ENCODE measurements at regions not wholly inside any gene's neighbourhood (a gene's known extent, or its start where the extent isn't known, plus 50 kb on each side); places are given as distances from the start of the nearest gene placed in this dataset.
A peak's percentile ranks its signal among the peaks of the same experiment; 100 is the strongest.

DNA sequence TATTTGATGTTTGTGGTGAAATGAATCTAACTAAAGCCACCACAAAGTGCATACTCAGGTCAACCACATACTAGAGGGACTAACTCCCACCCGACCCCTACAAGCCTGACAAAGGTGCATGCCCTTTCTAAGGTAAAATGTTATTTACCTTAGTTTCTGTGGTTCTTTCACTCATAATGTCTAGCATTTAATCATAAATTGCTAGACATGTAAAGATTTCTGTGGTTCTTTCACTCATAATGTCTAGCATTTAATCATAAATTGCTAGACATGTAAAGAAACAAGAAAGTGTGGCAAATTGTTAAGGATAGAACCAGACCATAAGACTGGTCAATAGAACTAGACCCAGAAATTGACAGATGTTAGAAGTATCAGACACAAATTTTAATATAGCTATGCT, 193.0 kb upstream of the PBX1 start:
- no peaks in the 10 kb centered on the region for H3K27me3 ChIP-seq
- H3K4me1 ChIP-seq = peaks cover 0 to 12% (median 0%) of the 10 kb centered on the region in 12 donors
- 77 to 82% (median 81%) methylated on average over 1 of the region's 1 CpG for WGBS, 4 donors

DNA sequence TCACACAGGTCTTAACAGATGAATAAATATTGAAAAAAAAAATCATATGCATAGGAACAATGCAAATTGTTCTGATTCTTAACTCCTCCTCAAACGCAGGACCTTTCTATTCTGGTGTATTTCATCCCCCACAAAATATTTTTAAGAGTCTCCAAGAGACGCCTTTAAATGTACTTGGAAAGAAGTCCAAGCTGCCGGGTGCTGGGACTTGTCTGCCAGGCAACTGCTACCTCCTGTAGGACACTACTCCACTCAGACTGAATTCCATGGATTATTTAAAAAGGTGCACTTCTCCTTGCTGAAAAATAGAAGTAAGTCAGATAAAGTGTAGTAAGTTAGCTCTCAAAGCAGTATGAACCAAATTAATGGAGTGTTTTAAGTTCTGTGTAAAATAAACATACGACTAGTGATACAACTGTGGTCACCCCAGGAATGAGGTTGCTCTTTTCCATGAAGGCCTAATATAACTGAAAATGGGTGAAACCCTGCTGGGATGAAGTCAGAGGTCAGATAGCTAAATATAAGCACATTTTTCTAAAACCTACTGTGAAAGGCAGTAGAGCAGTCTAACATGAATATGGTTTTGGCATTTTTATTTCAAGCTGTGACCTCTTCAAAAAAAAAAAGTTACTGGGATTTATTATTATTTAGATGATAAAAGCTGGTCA, 189.2 kb upstream of the PBX1 start:
- TF ChIP-seq POLR2A (IDR thresholded peaks at IDR 0.05) (no peak), CTCF (IDR thresholded peaks at IDR 0.05) (no peak)
- H3K27me3 ChIP-seq = no peaks in the 10 kb centered on the region
- 39 to 43% (median 41%) methylated on average over 4 of the region's 4 CpGs for WGBS, 4 donors
- intact Hi-C loops (cut with DNase I) = loop anchor here in 2 of 10 donors (10.0 kb wide), 2 partner anchors 65 to 415 kb away; no protein-coding TSS in a partner anchor
- DNase-seq (peak in 3 of 5 donors; percentile 17 to 28 (median 18)), ATAC-seq (peak in 3 of 4 donors; percentile 53 to 77 (median 64))
- H3K4me3 ChIP-seq = no peak overlapping the region
- H3K36me3 ChIP-seq = no peaks in the 10 kb centered on the region
- peaks cover 0 to 6% (median 0%) of the 10 kb centered on the region in 12 donors for H3K4me1 ChIP-seq
- H3K27ac ChIP-seq = peak overlapping the region in 1 of 12 donors; percentile 1
- H3K9me3 ChIP-seq = peaks cover 0 to 21% (median 11%) of the 10 kb centered on the region in 12 donors

More for the DNA sequence above, 193.0 kb upstream of the PBX1 start:
- H3K36me3 ChIP-seq = no peaks in the 10 kb centered on the region
- H3K27ac ChIP-seq = no peak overlapping the region
- H3K9me3 ChIP-seq = peaks cover 0 to 21% (median 11%) of the 10 kb centered on the region in 12 donors
- TF ChIP-seq CTCF (IDR thresholded peaks at IDR 0.05) = no peak
- no peak for TF ChIP-seq POLR2A (IDR thresholded peaks at IDR 0.05)
- intact Hi-C loops (cut with DNase I) = loop anchor here in 1 of 10 donors (10.0 kb wide), 1 partner anchor 419 kb away; no protein-coding TSS in a partner anchor
- no peak for ATAC-seq
- no peak for DNase-seq
- H3K4me3 ChIP-seq = no peak overlapping the region

GRCh38 chr1:164380893-164381292, 178.1 kb upstream of the PBX1 start:
- DNase-seq = peak in 1 of 5 donors; percentile 46
- no peaks in the 10 kb centered on the region for H3K36me3 ChIP-seq
- intact Hi-C loops (cut with DNase I) = no loop called here
- no peaks in the 10 kb centered on the region for H3K4me1 ChIP-seq
- TF ChIP-seq CTCF (IDR thresholded peaks at IDR 0.05) = no peak
- no peak for TF ChIP-seq POLR2A (IDR thresholded peaks at IDR 0.05)
- 22 to 48% (median 27%) methylated on average over 4 of the region's 4 CpGs for WGBS, 4 donors
- H3K4me3 ChIP-seq = no peak overlapping the region
- H3K27me3 ChIP-seq = no peaks in the 10 kb centered on the region
- peak in 2 of 4 donors; percentile 56 to 61 for ATAC-seq
- peaks cover 0 to 11% (median 0%) of the 10 kb centered on the region in 12 donors for H3K9me3 ChIP-seq
- no peak overlapping the region for H3K27ac ChIP-seq

DNA sequence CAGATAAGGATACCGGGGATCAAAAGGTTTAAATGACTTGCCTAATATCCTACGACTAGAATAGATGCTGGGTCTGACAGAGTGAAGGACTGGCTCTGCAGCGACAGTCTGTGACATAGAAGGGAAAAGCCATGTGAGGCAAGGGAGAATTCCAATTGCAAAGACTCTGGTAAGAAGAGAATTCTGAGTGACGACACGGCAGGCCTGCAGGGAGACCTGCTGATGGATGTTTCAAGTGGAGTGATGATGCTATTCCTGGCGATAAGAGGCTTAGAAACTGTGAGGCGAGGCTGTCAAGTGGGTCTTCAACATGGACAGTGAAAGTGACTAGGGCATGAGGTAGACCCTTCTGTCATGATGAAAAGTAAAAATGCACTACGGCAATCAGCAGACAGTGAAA, 176.6 kb upstream of the PBX1 start:
- intact Hi-C loops (cut with DNase I) = no loop called here
- Histone ChIP-seq H3K27me3 (no peaks in the 10 kb centered on the region), H3K36me3 (no peaks in the 10 kb centered on the region), H3K4me1 (no peaks in the 10 kb centered on the region), H3K9me3 (peaks cover 0 to 11% (median 0%) of the 10 kb centered on the region in 12 donors), H3K27ac (no peak overlapping the region), H3K4me3 (no peak overlapping the region)
- ATAC-seq (peak; percentile 51 to 90 (median 80)), DNase-seq (peak in 3 of 5 donors; percentile 17 to 44 (median 29))
- no peak for TF ChIP-seq CTCF (IDR thresholded peaks at IDR 0.05)
- TF ChIP-seq POLR2A (IDR thresholded peaks at IDR 0.05) = no peak
- WGBS, 4 donors = 30 to 51% (median 34%) methylated on average over 8 of the region's 8 CpGs

Data from heart left ventricle (tissue), 16 donors.